Dedifferentiated amniotic fluid mesenchymal stem cell (primary cell): ENCODE measurements at regions not wholly inside any gene's neighbourhood (a gene's known extent, or its start where the extent isn't known, plus 50 kb on each side); places are given as distances from the start of the nearest gene placed in this dataset.

Experiments
- DNase-seq: peaks from one replicate; pipeline ENCODE4 v3.0.0-alpha.2; 2016; ENCODE audit errors: extremely low spot score

DNA sequence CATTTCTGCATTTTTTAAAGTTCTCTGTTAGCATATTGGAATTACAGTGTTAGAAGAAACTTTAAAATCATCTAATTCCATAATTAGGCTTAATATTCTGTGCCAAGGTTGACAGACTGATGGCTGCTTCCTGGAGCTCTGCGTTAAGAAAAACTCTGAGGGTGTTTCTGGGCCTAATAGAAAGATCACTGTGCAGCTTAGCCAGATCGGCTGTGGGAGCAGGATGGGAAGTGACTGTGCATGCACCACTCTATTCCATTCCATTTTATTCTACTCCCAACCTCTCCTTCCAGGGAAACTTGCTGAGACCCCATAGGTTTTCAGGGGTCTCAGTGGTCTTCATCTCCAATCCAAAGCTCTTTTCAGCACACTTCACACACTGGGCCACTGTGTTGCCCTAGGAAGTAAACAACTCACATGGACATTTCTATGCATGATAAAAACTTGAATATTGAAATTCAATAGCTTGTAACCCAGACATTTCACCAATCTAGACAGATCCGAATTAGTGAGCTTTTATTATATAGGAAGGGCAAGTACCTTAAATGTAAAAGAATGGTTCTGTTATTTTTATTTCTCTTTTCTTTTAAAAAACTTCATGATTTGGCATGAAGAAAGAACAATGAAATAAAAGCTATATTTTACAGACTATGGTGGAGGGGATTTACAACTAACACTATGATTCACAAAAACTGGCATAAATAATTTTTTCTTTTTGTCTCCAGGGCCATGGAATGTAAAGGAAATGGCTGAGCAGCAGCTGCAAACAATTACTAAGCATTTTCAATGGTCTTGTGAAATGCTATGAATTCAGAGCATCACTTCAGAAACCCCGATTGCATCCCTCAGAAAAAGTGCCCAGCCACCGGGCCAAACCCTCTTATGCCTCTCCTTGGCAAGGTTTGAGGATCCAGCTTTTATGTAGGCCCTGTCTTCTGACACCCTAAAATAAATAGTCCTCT lies 51.4 kb upstream of the DAB2 start:
- DNase-seq = peak; percentile 92

DNA sequence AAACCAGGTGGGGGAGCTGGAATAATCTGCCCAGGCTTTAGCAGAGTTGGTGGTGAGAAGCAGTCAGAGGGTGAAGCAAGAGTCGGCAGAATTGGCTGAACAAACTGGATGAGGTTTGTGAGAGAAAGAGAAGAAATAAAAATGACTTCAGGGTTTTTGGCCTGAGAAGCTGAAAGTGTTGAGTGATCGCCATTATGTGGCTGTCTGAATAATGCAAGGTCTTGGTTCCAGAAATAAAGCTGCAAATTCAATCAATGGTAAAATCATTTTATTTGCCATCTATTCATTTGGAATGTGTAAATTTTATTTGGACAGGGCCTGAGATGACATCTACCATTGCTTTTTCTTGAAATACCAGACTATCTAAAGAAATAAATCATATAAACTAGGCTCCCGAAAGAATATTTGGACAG lies 50.4 kb upstream of the DAB2 start:
- no peak for DNase-seq
